H1 (cell line): ENCODE measurements at regions not wholly inside any gene's neighbourhood (a gene's known extent, or its start where the extent isn't known, plus 50 kb on each side); places are given as distances from the start of the nearest gene placed in this dataset.

ENCODE experiments used
- CTCF ChIA-PET: fragments of 300-600 bp; sonication (Branson Sonifier 250); formaldehyde crosslinking; loops from one replicate; lab custom pipeline; 2021; ENCODE audit not compliant: partially characterized antibody; lab: Charles Lee
- POLR2A ChIA-PET: fragments of 300-600 bp; sonication (Branson Sonifier 250); formaldehyde crosslinking; loops from one replicate; lab custom pipeline; 2021; ENCODE audit warnings: inconsistent platforms; ENCODE audit not compliant: partially characterized antibody; lab: Charles Lee
- DNase-seq, 2 experiments: peaks; one replicate each; pipeline versions ENCODE4 v3.0.0 to v3.0.0-alpha.2; 2010 to 2022; ENCODE audit warnings: low spot score in 2 of 2, low read depth in 1 of 2, mixed read lengths in 1 of 2
- FAIRE-seq: peaks from 2 replicates; lab custom pipeline; 2011; peaks lifted over from hg19 to GRCh38; lab: Jason Lieb, UNC
- H2AFZ ChIP-seq: 2 replicates; pipeline ENCODE4 v1.8.1; 2012; ENCODE audit warnings: low read length, inconsistent platforms
- H2AK5ac ChIP-seq: 2 replicates; pipeline ENCODE4 v1.6.1; 2013; ENCODE audit warnings: low read depth, low read length
- H2BK120ac ChIP-seq: replicated peaks from 2 replicates; pipeline ENCODE3; 2013; ENCODE audit warnings: low read depth, low read length, inconsistent platforms
- H2BK12ac ChIP-seq: 2 replicates; pipeline ENCODE4 v1.6.1; 2013; ENCODE audit warnings: low read depth, low read length
- H2BK15ac ChIP-seq: 2 replicates; pipeline ENCODE4 v1.6.1; 2013; ENCODE audit warnings: low read length
- H2BK20ac ChIP-seq: 2 replicates; pipeline ENCODE4 v1.6.1; 2013; ENCODE audit warnings: low read length
- H2BK5ac ChIP-seq: 2 replicates; pipeline ENCODE4 v1.6.1; 2013; ENCODE audit warnings: low read depth, low read length
- H3K14ac ChIP-seq: 2 replicates; pipeline ENCODE4 v1.6.1; 2013; ENCODE audit warnings: inconsistent platforms; ENCODE audit not compliant: insufficient read length
- H3K18ac ChIP-seq: 2 replicates; pipeline ENCODE4 v1.6.1; 2013; ENCODE audit warnings: low read length; ENCODE audit errors: extremely low read depth
- H3K23ac ChIP-seq: 2 replicates; pipeline ENCODE4 v1.6.1; 2013; ENCODE audit warnings: inconsistent platforms; ENCODE audit not compliant: insufficient read length
- H3K23me2 ChIP-seq: 2 replicates; pipeline ENCODE4 v1.6.1; 2013; ENCODE audit warnings: low read depth, low read length
- H3K27ac ChIP-seq: 2 replicates; pipeline ENCODE4 v1.6.1; 2011; ENCODE audit warnings: low read depth, low read length, inconsistent platforms
- H3K27me3 ChIP-seq, 4 experiments: replicated peaks in 1 of 4; 1 replicate in 1 of 4; 2 replicates in 3 of 4; pipeline versions ENCODE4 v1.6.1 to v1.8.1; 2011 to 2013; ENCODE audit warnings: low read length in 3 of 4, mild to moderate bottlenecking in 3 of 4, inconsistent platforms in 2 of 4, mixed read lengths in 2 of 4, moderate library complexity in 1 of 4; ENCODE audit not compliant: control insufficient read depth in 3 of 4, insufficient read depth in 3 of 4; ENCODE audit errors: extremely low read depth in 1 of 4
- H3K36me3 ChIP-seq, 4 experiments: 2 replicates each; pipeline versions ENCODE4 v1.6.1 to v1.8.1; 2011 to 2013; ENCODE audit warnings: mild to moderate bottlenecking in 4 of 4, low read length in 3 of 4, moderate library complexity in 2 of 4, control low read depth in 1 of 4, inconsistent platforms in 1 of 4; ENCODE audit not compliant: insufficient read depth in 4 of 4, control insufficient read depth in 2 of 4
- H3K4ac ChIP-seq: replicated peaks from 2 replicates; pipeline ENCODE3; 2013; ENCODE audit warnings: low read length, low read depth, mixed read lengths, inconsistent platforms; ENCODE audit not compliant: insufficient read length
- H3K4me1 ChIP-seq, 4 experiments: replicated peaks in 1 of 4; 1 replicate in 1 of 4; 2 replicates in 3 of 4; pipeline versions ENCODE4 v1.6.1 to v1.8.1; 2011 to 2013; ENCODE audit warnings: low read length in 3 of 4, inconsistent platforms in 2 of 4, mixed read lengths in 1 of 4; ENCODE audit not compliant: insufficient read depth in 4 of 4, control insufficient read depth in 3 of 4
- H3K4me2 ChIP-seq, 2 experiments: 2 replicates each; pipeline versions ENCODE4 v1.6.1 to v1.8.1; 2011 to 2013; ENCODE audit warnings: low read depth in 2 of 2, low read length in 2 of 2, control low read depth in 1 of 2, inconsistent platforms in 1 of 2, mild to moderate bottlenecking in 1 of 2; ENCODE audit not compliant: insufficient read depth in 1 of 2
- H3K4me3 ChIP-seq, 4 experiments: fragments of 200-600, 300-600 bp in 1 of 4; sonication (generic), shearing (Covaris generic), sonication (Bioruptor Twin) in 1 of 4; 2 replicates each; pipeline versions ENCODE4 v1.5.1 to v1.8.1; 2011 to 2016; ENCODE audit warnings: low read length in 4 of 4, low read depth in 3 of 4, control low read depth in 2 of 4, inconsistent platforms in 2 of 4, mild to moderate bottlenecking in 2 of 4, mixed read lengths in 1 of 4, moderate library complexity in 1 of 4; ENCODE audit not compliant: insufficient read depth in 2 of 4; ENCODE audit errors: extremely low read depth in 1 of 4
- H3K56ac ChIP-seq: replicated peaks from 2 replicates; pipeline ENCODE3; 2013; ENCODE audit warnings: low read depth, mild to moderate bottlenecking, mixed read lengths, low read length, inconsistent platforms; ENCODE audit not compliant: insufficient read length
- H3K79me1 ChIP-seq: 2 replicates; pipeline ENCODE4 v1.6.1; 2013; ENCODE audit warnings: low read depth, low read length, control low read depth
- H3K79me2 ChIP-seq, 2 experiments: 2 replicates each; pipeline versions ENCODE4 v1.6.1 to v1.8.1; 2012 to 2013; ENCODE audit warnings: low read length in 2 of 2, mild to moderate bottlenecking in 2 of 2, inconsistent platforms in 1 of 2; ENCODE audit not compliant: insufficient read depth in 2 of 2, control insufficient read depth in 1 of 2
- H3K9ac ChIP-seq, 4 experiments: replicated peaks in 1 of 4; 1 replicate in 1 of 4; 2 replicates in 3 of 4; pipeline versions ENCODE4 v1.6.1 to v1.8.1; 2011 to 2013; ENCODE audit warnings: low read depth in 3 of 4, low read length in 3 of 4, control low read depth in 2 of 4, mild to moderate bottlenecking in 2 of 4, moderate library complexity in 2 of 4, inconsistent platforms in 1 of 4; ENCODE audit errors: extremely low read depth in 1 of 4
- H3K9me3 ChIP-seq, 2 experiments: 2 replicates each; pipeline versions ENCODE4 v1.6.1 to v1.8.1; 2012 to 2013; ENCODE audit warnings: mild to moderate bottlenecking in 2 of 2, moderate library complexity in 2 of 2, control low read depth in 1 of 2, inconsistent platforms in 1 of 2, low read depth in 1 of 2, low read length in 1 of 2, mixed read lengths in 1 of 2; ENCODE audit not compliant: insufficient read depth in 2 of 2
- H4K20me1 ChIP-seq, 2 experiments: replicated peaks in 1 of 2; 2 replicates each; pipeline versions ENCODE3 to v1.8.1; 2011 to 2013; ENCODE audit warnings: inconsistent platforms in 2 of 2, low read length in 2 of 2, mild to moderate bottlenecking in 1 of 2; ENCODE audit not compliant: insufficient read depth in 2 of 2, control insufficient read depth in 1 of 2
- H4K5ac ChIP-seq: 2 replicates; pipeline ENCODE4 v1.6.1; 2013; ENCODE audit warnings: low read length, low read depth, mixed read lengths, inconsistent platforms; ENCODE audit not compliant: insufficient read length
- H4K8ac ChIP-seq: 2 replicates; pipeline ENCODE4 v1.8.0; 2013; ENCODE audit warnings: mild to moderate bottlenecking, moderate library complexity, low read length, inconsistent platforms; ENCODE audit not compliant: insufficient read depth; ENCODE audit errors: extremely low read depth
- H4K91ac ChIP-seq: replicated peaks from 2 replicates; pipeline ENCODE3; 2013; ENCODE audit warnings: low read length, mixed read lengths, inconsistent platforms; ENCODE audit not compliant: insufficient read length
- CHD2 ChIP-seq: IDR thresholded peaks from 2 replicates; pipeline ENCODE4 v1.6.1; 2012; ENCODE audit warnings: low read length, improper control_type of control experiment
- EP300 ChIP-seq, 2 experiments: IDR thresholded peaks; 1 replicate in 1 of 2; 2 replicates in 1 of 2; pipeline ENCODE4 v1.6.1; 2011 to 2012; ENCODE audit warnings: low read depth in 2 of 2, low read length in 2 of 2, mild to moderate bottlenecking in 2 of 2, borderline replicate concordance in 1 of 2, inconsistent platforms in 1 of 2, moderate library complexity in 1 of 2
- KDM4A ChIP-seq: IDR thresholded peaks from one replicate; pipeline ENCODE4 v1.7.1; 2012; ENCODE audit warnings: low read depth, mild to moderate bottlenecking, moderate library complexity, low read length, inconsistent platforms; ENCODE audit not compliant: severe bottlenecking
- MAX ChIP-seq: IDR thresholded peaks from 2 replicates; pipeline ENCODE4 v1.6.1; 2012; ENCODE audit warnings: inconsistent platforms
- NANOG ChIP-seq: IDR thresholded peaks from 2 replicates; pipeline ENCODE4 v1.6.1; 2011; ENCODE audit warnings: low read length, low read depth, mild to moderate bottlenecking, inconsistent platforms; ENCODE audit not compliant: insufficient read depth, poor library complexity, severe bottlenecking
- RAD21 ChIP-seq, 2 experiments: IDR thresholded peaks in 1 of 2; conservative IDR thresholded peaks in 1 of 2; 2 replicates each; pipeline ENCODE4 v1.6.1; 2011; ENCODE audit warnings: low read depth in 2 of 2, low read length in 2 of 2, improper control_type of control experiment in 1 of 2, inconsistent platforms in 1 of 2, mild to moderate bottlenecking in 1 of 2, moderate library complexity in 1 of 2
- RBBP5 ChIP-seq: IDR thresholded peaks from 2 replicates; pipeline ENCODE4 v1.7.1; 2012; ENCODE audit warnings: low read depth, mild to moderate bottlenecking, inconsistent platforms, low read length, moderate library complexity, borderline replicate concordance
- RNF2 ChIP-seq: fragments of 200-900, 300-1000 bp; sonication (generic); IDR thresholded peaks from 2 replicates; pipeline ENCODE4 v1.7.1; 2016; ENCODE audit warnings: borderline replicate concordance, low read depth, mild to moderate bottlenecking, antibody characterized with exemption, low read length; ENCODE audit not compliant: poor library complexity, severe bottlenecking; ENCODE audit errors: missing control alignments
- SIN3A ChIP-seq, 2 experiments: IDR thresholded peaks in 1 of 2; conservative IDR thresholded peaks in 1 of 2; 2 replicates each; pipeline ENCODE4 v1.6.1; 2011 to 2012; ENCODE audit warnings: low read length in 2 of 2, improper control_type of control experiment in 1 of 2, low read depth in 1 of 2, mild to moderate bottlenecking in 1 of 2
- SP4 ChIP-seq: IDR thresholded peaks from 2 replicates; pipeline ENCODE4 v1.6.1; 2012; ENCODE audit warnings: low read length, inconsistent platforms
- TAF1 ChIP-seq: IDR thresholded peaks from 2 replicates; pipeline ENCODE4 v1.6.1; 2011; ENCODE audit warnings: mild to moderate bottlenecking, low read depth, low read length
- USF2 ChIP-seq: IDR thresholded peaks from 2 replicates; pipeline ENCODE4 v1.6.1; 2011; ENCODE audit warnings: low read length, improper control_type of control experiment
- whole genome bisulfite sequencing, 2 experiments: shearing (Covaris generic) in 1 of 2; methylation state at CpG; one replicate each; pipeline versions ENCODE4 v1.1.6 to v1.1.7; 2013 to 2015; ENCODE audit warnings: low lambda C conversion rate in 2 of 2, mixed read lengths in 2 of 2, inconsistent platforms in 1 of 2, low coverage in 1 of 2, missing lambda C conversion rate in 1 of 2; ENCODE audit not compliant: insufficient replicate concordance in 2 of 2, insufficient coverage in 1 of 2, insufficient read length in 1 of 2; ENCODE audit errors: extremely low coverage in 1 of 2, missing lambda C conversion rate in 1 of 2; 5-methylcytosine and 5-hydroxymethylcytosine counted together

GRCh38 chr2:188897096-188897495 is 77.1 kb upstream of the COL3A1 start:
- Histone ChIP-seq H3K4ac (no peak overlapping the region), H3K4me2 (no peak overlapping the region), H3K79me2 (no peaks in the 10 kb centered on the region), H3K9ac (no peak overlapping the region), H2AK5ac (no peak overlapping the region), H4K8ac (no peak overlapping the region), H2BK15ac (no peak overlapping the region), H3K27me3 (no peaks in the 10 kb centered on the region), H3K27ac (no peak overlapping the region), H2BK5ac (no peak overlapping the region), H3K4me1 (no peaks in the 10 kb centered on the region), H2BK120ac (no peak overlapping the region), H3K23ac (no peak overlapping the region), H4K20me1 (no peaks in the 10 kb centered on the region), H2AFZ (no peak overlapping the region), H2BK20ac (no peak overlapping the region), H3K4me3 (no peak overlapping the region), H3K36me3 (no peaks in the 10 kb centered on the region), H2BK12ac (no peak overlapping the region), H3K56ac (no peak overlapping the region), H3K18ac (no peak overlapping the region), H4K5ac (no peak overlapping the region), H3K14ac (no peak overlapping the region), H4K91ac (no peak overlapping the region), H3K23me2 (no peaks in the 10 kb centered on the region), H3K79me1 (no peaks in the 10 kb centered on the region), H3K9me3 (no peaks in the 10 kb centered on the region)
- CTCF ChIA-PET: interaction anchor here (0.9 kb wide), 1 partner anchor 46 kb away, joined by 3 read pairs; no protein-coding TSS in a partner anchor
- DNase-seq: no peak
- POLR2A ChIA-PET: no interaction called here
- WGBS, 2 experiments: 92% methylated on average over 3 of the region's 3 CpGs; no CpG with 5 or more reads in 1 of the 2 experiments
- FAIRE-seq: no peak
- no peak for TF ChIP-seq RNF2
- TF ChIP-seq NANOG: no peak
- TF ChIP-seq KDM4A: no peak
- no peak for TF ChIP-seq USF2
- TF ChIP-seq TAF1: no peak
- no peak for TF ChIP-seq SIN3A (conservative IDR thresholded peaks at IDR 0.05 in 1 of 2, IDR thresholded peaks at IDR 0.05 in 1 of 2; ENCODE audit: low read depth in 1 of 2, low read length in 2 of 2)
- no peak for TF ChIP-seq EP300 (IDR thresholded peaks at IDR 0.05; ENCODE audit: borderline replicate concordance in 1 of 2, low read depth in 2 of 2, low read length in 2 of 2)
- TF ChIP-seq MAX: no peak
- no peak for TF ChIP-seq RBBP5
- no peak for TF ChIP-seq SP4
- no peak for TF ChIP-seq CHD2
- no peak for TF ChIP-seq RAD21 (IDR thresholded peaks at IDR 0.05 in 1 of 2, conservative IDR thresholded peaks at IDR 0.05 in 1 of 2; ENCODE audit: low read depth in 2 of 2, low read length in 2 of 2)
